Common myeloid progenitor, CD34-positive (primary cell): ENCODE measurements at regions not wholly inside any gene's neighbourhood (a gene's known extent, or its start where the extent isn't known, plus 50 kb on each side); places are given as distances from the start of the nearest gene placed in this dataset.

Experiments
- CTCF ChIA-PET: fragments of 350-600 bp; sonication (Branson Sonifier 250); formaldehyde crosslinking; loops from one replicate; lab custom pipeline; 2021; ENCODE audit warnings: antibody characterized with exemption; lab: Charles Lee
- POLR2A ChIA-PET: fragments of 350-600 bp; sonication (Branson Sonifier 250); formaldehyde crosslinking; loops from one replicate; lab custom pipeline; 2021; ENCODE audit warnings: antibody characterized with exemption; lab: Charles Lee
- DNase-seq, 3 donors: peaks; one replicate each; pipeline versions ENCODE4 v3.0.0 to v3.0.0-alpha.2; 2013
- H3K27ac ChIP-seq, 2 experiments: 1 replicate in 1 of 2; 2 replicates in 1 of 2; pipeline ENCODE4 v1.7.0; 2013; ENCODE audit warnings: inconsistent platforms in 2 of 2, low read length in 2 of 2, mild to moderate bottlenecking in 2 of 2, low read depth in 1 of 2, moderate library complexity in 1 of 2; ENCODE audit not compliant: severe bottlenecking in 2 of 2, insufficient read depth in 1 of 2, poor library complexity in 1 of 2
- H3K27me3 ChIP-seq, 5 experiments: replicated peaks in 2 of 5; 1 replicate in 3 of 5; 2 replicates in 2 of 5; pipeline versions ENCODE4 v1.6.1 to v1.7.0; 2013; ENCODE audit warnings: low read length in 4 of 5, mild to moderate bottlenecking in 2 of 5, moderate library complexity in 2 of 5, inconsistent platforms in 1 of 5; ENCODE audit not compliant: insufficient read depth in 5 of 5, control insufficient read depth in 4 of 5
- H3K36me3 ChIP-seq, 4 experiments: 1 replicate in 2 of 4; 2 replicates in 2 of 4; pipeline versions ENCODE4 v1.6.1 to v1.7.0; 2013; ENCODE audit warnings: low read length in 3 of 4, control low read depth in 1 of 4, mild to moderate bottlenecking in 1 of 4; ENCODE audit not compliant: control insufficient read depth in 4 of 4, insufficient read depth in 4 of 4
- H3K4me1 ChIP-seq, 4 experiments: 1 replicate in 3 of 4; 2 replicates in 1 of 4; pipeline versions ENCODE4 v1.6.1 to v1.7.1; 2013; ENCODE audit warnings: low read length in 3 of 4, mild to moderate bottlenecking in 3 of 4, control low read depth in 1 of 4, inconsistent platforms in 1 of 4, moderate library complexity in 1 of 4; ENCODE audit not compliant: control insufficient read depth in 4 of 4, insufficient read depth in 4 of 4; ENCODE audit errors: control extremely low read depth in 1 of 4
- H3K4me3 ChIP-seq, 7 experiments: 1 replicate in 4 of 7; 2 replicates in 3 of 7; pipeline versions ENCODE4 v1.5.1 to v1.7.0; 2013; ENCODE audit warnings: mild to moderate bottlenecking in 7 of 7, low read length in 6 of 7, moderate library complexity in 6 of 7, inconsistent platforms in 2 of 7, low read depth in 2 of 7, control low read depth in 1 of 7; ENCODE audit not compliant: insufficient read depth in 4 of 7, control insufficient read depth in 1 of 7; ENCODE audit errors: extremely low read depth in 1 of 7
- H3K9me3 ChIP-seq, 5 experiments: 1 replicate in 4 of 5; 2 replicates in 1 of 5; pipeline versions ENCODE4 v1.6.1 to v1.7.1; 2013; ENCODE audit warnings: low read length in 4 of 5, mild to moderate bottlenecking in 2 of 5, inconsistent platforms in 1 of 5, low read depth in 1 of 5, moderate library complexity in 1 of 5; ENCODE audit not compliant: control insufficient read depth in 4 of 5, insufficient read depth in 2 of 5; ENCODE audit errors: control extremely low read depth in 1 of 5
- WGBS: methylation state at CpG from one replicate; pipeline ENCODE4 v1.1.5; 2013; ENCODE audit not compliant: insufficient coverage; 5-methylcytosine and 5-hydroxymethylcytosine counted together

DNA sequence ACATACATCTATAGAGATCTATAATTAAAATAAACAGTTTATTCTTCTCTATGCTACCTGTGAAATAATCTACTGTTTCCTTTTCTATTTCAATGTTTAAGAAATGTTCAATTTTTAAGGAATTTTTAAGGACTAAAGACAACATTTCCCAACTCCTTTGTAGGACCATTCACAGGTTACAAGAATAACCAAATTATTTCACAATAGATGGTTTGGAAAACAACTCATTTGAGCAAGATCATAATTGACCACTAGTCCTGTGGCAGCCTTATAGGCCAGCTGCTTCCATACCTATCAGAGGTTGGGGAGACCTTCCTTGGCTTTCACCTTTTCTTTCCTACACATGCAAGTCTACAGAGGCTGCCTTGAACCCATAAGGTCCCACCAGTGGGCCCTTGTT, 193.7 kb downstream of the TTC39B start:
- no peak for DNase-seq
- no peaks in the 10 kb centered on the region for H3K27me3 ChIP-seq
- no peak overlapping the region for H3K27ac ChIP-seq
- H3K9me3 ChIP-seq, result peaks cover 0 to 1% (median 0%) of the 10 kb centered on the region in 5 experiments
- CTCF ChIA-PET, result interaction anchor here (1.3 kb wide), 1 partner anchor 9 kb away, joined by 3 read pairs; no protein-coding TSS in a partner anchor
- no peaks in the 10 kb centered on the region for H3K4me1 ChIP-seq
- POLR2A ChIA-PET, result no interaction called here
- H3K36me3 ChIP-seq, result no peaks in the 10 kb centered on the region
- H3K4me3 ChIP-seq, result no peak overlapping the region

DNA sequence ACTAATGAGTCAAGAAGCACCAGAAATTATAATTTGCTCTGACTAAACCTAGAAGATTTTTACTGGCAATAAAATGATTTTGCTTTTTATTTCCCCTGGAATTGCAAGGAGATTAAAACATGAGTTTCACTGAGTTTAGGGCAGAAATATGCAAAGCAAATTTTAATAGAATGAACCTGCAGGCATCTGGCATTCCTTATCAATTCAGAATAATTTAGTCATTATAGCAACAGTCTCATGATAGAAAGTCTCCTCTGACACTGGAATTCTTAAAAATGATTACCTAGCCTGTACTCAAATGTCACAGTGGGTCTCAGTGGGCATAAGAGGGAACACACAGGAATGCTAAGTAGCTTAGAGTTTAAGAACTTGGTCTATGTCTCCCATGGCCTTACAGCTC, 195.9 kb downstream of the TTC39B start:
- Histone ChIP-seq H3K4me3 (no peak overlapping the region), H3K9me3 (peaks cover 0 to 1% (median 0%) of the 10 kb centered on the region in 5 experiments), H3K27me3 (no peaks in the 10 kb centered on the region), H3K36me3 (no peaks in the 10 kb centered on the region), H3K4me1 (no peaks in the 10 kb centered on the region), H3K27ac (no peak overlapping the region)
- POLR2A ChIA-PET, result interaction anchor here (0.6 kb wide), 1 partner anchor 459 kb away, joined by 3 read pairs; no protein-coding TSS in a partner anchor
- DNase-seq, result no peak
- CTCF ChIA-PET, result interaction anchor here (1.0 kb wide), 1 partner anchor 8 kb away, joined by 3 read pairs; no protein-coding TSS in a partner anchor

GRCh38 chr9:15104826-15105420, 194.7 kb upstream of the FREM1 start:
- peak; percentile 39 to 59 (median 52) for DNase-seq

DNA sequence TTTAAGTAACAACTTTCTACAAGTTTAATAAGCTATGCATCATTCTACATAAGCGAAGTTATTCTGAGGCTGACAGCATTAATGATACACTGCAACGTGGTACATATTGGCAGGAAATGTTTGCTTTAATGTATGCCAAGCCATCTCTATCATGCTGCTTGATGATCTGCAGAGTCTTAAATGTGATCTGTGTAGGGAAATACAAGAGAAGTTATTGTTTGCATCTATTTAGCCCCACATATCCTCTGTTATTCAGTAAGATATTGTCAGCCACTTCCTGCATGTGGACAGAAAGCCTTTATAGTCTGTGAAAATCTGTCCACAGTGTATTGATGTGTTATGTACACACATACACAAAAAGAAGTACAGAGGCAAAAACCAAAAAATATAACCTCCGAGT, 193.1 kb upstream of the FREM1 start:
- no peak overlapping the region for H3K27ac ChIP-seq
- H3K9me3 ChIP-seq, result no peaks in the 10 kb centered on the region
- no peaks in the 10 kb centered on the region for H3K36me3 ChIP-seq
- WGBS, result 60% methylated on average over 2 of the region's 3 CpGs
- ChIA-PET CTCF (interaction anchor here (0.8 to 1.9 kb wide), 5 partner anchors 11 to 40 kb away, joined by 3 to 15 read pairs (median 4); no protein-coding TSS in a partner anchor), POLR2A (no interaction called here)
- no peak for DNase-seq
- H3K27me3 ChIP-seq, result no peaks in the 10 kb centered on the region
- H3K4me1 ChIP-seq, result no peaks in the 10 kb centered on the region
- H3K4me3 ChIP-seq, result no peak overlapping the region

More at GRCh38 chr9:15104826-15105420, 194.7 kb upstream of the FREM1 start:
- H3K36me3 ChIP-seq, result no peaks in the 10 kb centered on the region
- H3K4me1 ChIP-seq, result no peaks in the 10 kb centered on the region
- ChIA-PET CTCF (interaction anchor here (1.0 to 1.9 kb wide), 9 partner anchors 9 to 115 kb away, joined by 3 to 15 read pairs (median 4); no protein-coding TSS in a partner anchor), POLR2A (no interaction called here)
- H3K4me3 ChIP-seq, result no peak overlapping the region
- WGBS, result 0% methylated on average over 2 of the region's 4 CpGs
- H3K27ac ChIP-seq, result no peak overlapping the region
- H3K9me3 ChIP-seq, result peaks cover 0 to 1% (median 0%) of the 10 kb centered on the region in 5 experiments
- no peaks in the 10 kb centered on the region for H3K27me3 ChIP-seq

DNA sequence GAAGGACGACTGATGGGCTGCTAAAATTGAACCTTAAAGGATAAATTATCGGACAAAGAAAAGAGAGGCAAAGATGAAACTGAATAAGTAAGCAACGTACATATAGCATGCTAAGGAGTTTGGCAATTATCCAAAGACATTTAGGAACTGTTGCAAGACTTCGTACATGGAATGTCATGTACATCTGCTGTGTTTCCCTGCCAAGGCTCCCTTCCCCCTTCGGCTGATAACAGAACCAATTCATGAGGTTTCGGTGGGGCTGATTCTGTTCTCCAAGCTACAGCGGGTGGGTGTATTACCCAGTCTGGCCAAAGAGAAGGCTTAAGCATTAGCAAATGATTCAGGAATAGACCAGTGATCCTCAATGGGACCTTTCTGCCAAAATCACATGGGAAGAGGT, 190.9 kb upstream of the FREM1 start:
- ChIA-PET POLR2A (no interaction called here), CTCF (interaction anchor here (0.6 to 1.4 kb wide), 4 partner anchors 9 to 34 kb away, joined by 3 to 5 read pairs (median 3); no protein-coding TSS in a partner anchor)

GRCh38 chr9:15100571-15100970, 190.3 kb upstream of the FREM1 start:
- CTCF ChIA-PET, result interaction anchor here (0.6 to 1.4 kb wide), 4 partner anchors 9 to 35 kb away, joined by 3 to 5 read pairs (median 3); no protein-coding TSS in a partner anchor
- no peak overlapping the region for H3K4me3 ChIP-seq
- H3K27me3 ChIP-seq, result no peaks in the 10 kb centered on the region

More for the DNA sequence above, 190.9 kb upstream of the FREM1 start:
- DNase-seq, result no peak
- no peak overlapping the region for H3K4me3 ChIP-seq
- WGBS, result 96% methylated on average over 7 of the region's 7 CpGs
- H3K27ac ChIP-seq, result no peak overlapping the region
- H3K36me3 ChIP-seq, result no peaks in the 10 kb centered on the region
- no peaks in the 10 kb centered on the region for H3K9me3 ChIP-seq
- no peaks in the 10 kb centered on the region for H3K27me3 ChIP-seq
- H3K4me1 ChIP-seq, result no peaks in the 10 kb centered on the region

DNA sequence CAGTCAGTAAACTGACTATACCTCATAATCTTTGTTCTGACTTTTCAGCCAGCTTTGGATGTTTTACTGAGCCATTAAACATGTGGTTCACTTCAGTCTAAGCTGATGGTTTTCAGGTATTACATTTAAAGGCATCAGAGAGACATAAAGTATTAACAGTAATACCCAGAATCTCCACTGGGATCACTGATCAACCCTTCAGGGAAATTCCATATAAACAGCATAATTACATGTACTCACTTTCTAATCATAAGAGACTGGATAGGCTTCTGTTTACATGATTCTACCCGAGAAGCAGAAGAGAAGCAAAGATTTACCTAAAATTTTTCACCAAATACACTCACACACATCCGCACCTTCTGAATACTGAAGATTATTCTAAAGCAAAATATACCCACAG, 186.7 kb upstream of the FREM1 start:
- CTCF ChIA-PET, result no interaction called here
- POLR2A ChIA-PET, result no interaction called here

More at GRCh38 chr9:15100571-15100970, 190.3 kb upstream of the FREM1 start:
- WGBS, result 0% methylated on average over 1 of the region's 2 CpGs
- H3K4me1 ChIP-seq, result no peaks in the 10 kb centered on the region
- DNase-seq, result no peak
- no peaks in the 10 kb centered on the region for H3K9me3 ChIP-seq
- no peak overlapping the region for H3K27ac ChIP-seq
- POLR2A ChIA-PET, result no interaction called here
- H3K36me3 ChIP-seq, result no peaks in the 10 kb centered on the region

More for the DNA sequence above, 186.7 kb upstream of the FREM1 start:
- Histone ChIP-seq H3K27me3 (no peaks in the 10 kb centered on the region), H3K36me3 (no peaks in the 10 kb centered on the region), H3K27ac (no peak overlapping the region), H3K4me3 (no peak overlapping the region), H3K4me1 (no peaks in the 10 kb centered on the region), H3K9me3 (no peaks in the 10 kb centered on the region)
- 100% methylated on average over 1 of the region's 2 CpGs for WGBS
- no peak for DNase-seq
